Endothelial cell of umbilical vein (primary cell): ENCODE measurements at regions not wholly inside any gene's neighbourhood (a gene's known extent, or its start where the extent isn't known, plus 50 kb on each side); places are given as distances from the start of the nearest gene placed in this dataset.

Source experiments
- BruUV-seq: library from RNA; stranded (reverse); fragments of 400-500 nt; replicated peaks from 2 replicates; lab custom pipeline; 2021; lab: Mats Ljungman, UMichigan
- CTCF ChIA-PET: fragments of 300-600, 350-600 bp; sonication (Branson Sonifier 250); formaldehyde crosslinking; loops from one replicate; lab custom pipeline; 2021; ENCODE audit warnings: antibody characterized with exemption, inconsistent platforms; lab: Charles Lee
- POLR2A ChIA-PET: fragments of 300-600, 350-600 bp; sonication (Branson Sonifier 250); formaldehyde crosslinking; loops from one replicate; lab custom pipeline; 2021; ENCODE audit warnings: antibody characterized with exemption, inconsistent platforms; lab: Charles Lee
- DNase-seq: peaks from one replicate; pipeline ENCODE4 v3.0.0-alpha.2; 2011; ENCODE audit warnings: low read depth, low spot score
- FAIRE-seq: peaks from 2 replicates; lab custom pipeline; 2011; peaks lifted over from hg19 to GRCh38; lab: Jason Lieb, UNC
- H2AFZ ChIP-seq: 2 replicates; pipeline ENCODE4 v1.6.0; 2012; ENCODE audit warnings: low read depth, low read length, control low read depth, inconsistent platforms
- H3K27ac ChIP-seq: 2 replicates; pipeline ENCODE4 v1.5.1; 2011; ENCODE audit warnings: low read depth, mild to moderate bottlenecking, control low read depth, low read length, moderate library complexity; ENCODE audit not compliant: insufficient read depth
- H3K27me3 ChIP-seq, 2 experiments: 2 replicates each; pipeline versions ENCODE4 v1.6.0 to v1.6.1; 2011; ENCODE audit warnings: low read length in 2 of 2, mixed read lengths in 1 of 2; ENCODE audit not compliant: control insufficient read depth in 2 of 2, insufficient read depth in 2 of 2
- H3K36me3 ChIP-seq, 2 experiments: 2 replicates in 1 of 2; 3 replicates in 1 of 2; pipeline ENCODE4 v1.5.1; 2011; ENCODE audit warnings: low read length in 2 of 2, mild to moderate bottlenecking in 1 of 2, moderate library complexity in 1 of 2; ENCODE audit not compliant: control insufficient read depth in 2 of 2, insufficient read depth in 2 of 2; ENCODE audit errors: extremely low read depth in 1 of 2
- H3K4me1 ChIP-seq: 3 replicates; pipeline ENCODE4 v1.5.1; 2011; ENCODE audit warnings: mild to moderate bottlenecking, low read length; ENCODE audit not compliant: control insufficient read depth, insufficient read depth; ENCODE audit errors: extremely low read depth
- H3K4me2 ChIP-seq: 2 replicates; pipeline ENCODE4 v1.6.1; 2011; ENCODE audit warnings: low read length, control low read depth, mixed read lengths; ENCODE audit not compliant: insufficient read depth
- H3K4me3 ChIP-seq, 3 experiments: fragments of 200-600 bp in 1 of 3; sonication (generic), shearing (Covaris generic) in 1 of 3; replicated peaks in 1 of 3; 2 replicates each; pipeline ENCODE4 v1.5.1; 2011 to 2016; ENCODE audit warnings: control low read depth in 3 of 3, low read length in 3 of 3, mild to moderate bottlenecking in 2 of 3, inconsistent platforms in 1 of 3, low read depth in 1 of 3, moderate library complexity in 1 of 3; ENCODE audit not compliant: insufficient read depth in 1 of 3
- H3K79me2 ChIP-seq: 2 replicates; pipeline ENCODE4 v1.6.0; 2012; ENCODE audit warnings: low read length, inconsistent platforms; ENCODE audit not compliant: control insufficient read depth, insufficient read depth
- H3K9ac ChIP-seq: replicated peaks from 2 replicates; pipeline ENCODE3; 2011; ENCODE audit warnings: low read length, control low read depth; ENCODE audit not compliant: insufficient read depth; ENCODE audit errors: extremely low read depth
- H3K9me1 ChIP-seq: replicated peaks from 3 replicates; pipeline ENCODE4 v1.6.0; 2011; ENCODE audit warnings: mild to moderate bottlenecking, low read length; ENCODE audit not compliant: control insufficient read depth, insufficient read depth; ENCODE audit errors: extremely low read depth
- H3K9me3 ChIP-seq: replicated peaks from 2 replicates; pipeline ENCODE4 v1.5.1; 2012; ENCODE audit warnings: low read length, inconsistent platforms; ENCODE audit not compliant: control insufficient read depth, insufficient read depth
- H4K20me1 ChIP-seq: replicated peaks from 2 replicates; pipeline ENCODE3; 2011; ENCODE audit warnings: mild to moderate bottlenecking, low read length; ENCODE audit not compliant: control insufficient read depth, insufficient read depth; ENCODE audit errors: extremely low read depth
- CTCF ChIP-seq, 2 donors: IDR thresholded peaks; 1 replicate in 1 of 2; 2 replicates in 1 of 2; pipeline ENCODE4 v1.5.1; 2011; ENCODE audit warnings: low read length in 2 of 2, mild to moderate bottlenecking in 2 of 2, moderate library complexity in 2 of 2, control low read depth in 1 of 2, inconsistent platforms in 1 of 2, low read depth in 1 of 2; ENCODE audit not compliant: insufficient read depth in 1 of 2; ENCODE audit errors: extremely low read depth in 1 of 2
- EZH2 ChIP-seq: IDR thresholded peaks from 2 replicates; pipeline ENCODE4 v1.6.1; 2012; ENCODE audit warnings: borderline replicate concordance, low read depth, mild to moderate bottlenecking, moderate library complexity, low read length, inconsistent platforms; ENCODE audit not compliant: severe bottlenecking
- FOS ChIP-seq: IDR thresholded peaks from 2 replicates; pipeline ENCODE4 v1.6.1; 2011; ENCODE audit warnings: mild to moderate bottlenecking, low read length, moderate library complexity, borderline replicate concordance; ENCODE audit not compliant: insufficient read depth
- JUN ChIP-seq: IDR thresholded peaks from 2 replicates; pipeline ENCODE4 v1.6.1; 2011; ENCODE audit warnings: borderline replicate concordance, low read depth; ENCODE audit not compliant: insufficient read length, insufficient read depth
- MYC ChIP-seq: IDR thresholded peaks from one replicate; pipeline ENCODE4 v1.6.1; 2011; ENCODE audit warnings: mild to moderate bottlenecking, low read depth, low read length
- POLR2A ChIP-seq: IDR thresholded peaks from 2 replicates; pipeline ENCODE4 v1.6.1; 2012; ENCODE audit warnings: low read depth, mild to moderate bottlenecking, control low read depth, low read length
- POLR2AphosphoS5 ChIP-seq: IDR thresholded peaks from 2 replicates; pipeline ENCODE4 v1.6.1; 2012; ENCODE audit warnings: low read depth, mild to moderate bottlenecking, control low read depth, low read length, moderate library complexity; ENCODE audit not compliant: insufficient read depth
- dilution Hi-C: fragments of 300-500 bp; cut with MboI; formaldehyde crosslinking; loops from one replicate; pipeline ENCODE4 v1.15.0; 2019; ENCODE audit warnings: low sequenced_read_pairs; ENCODE audit not compliant: extremely low pct_ligation_motif_present
- intact Hi-C: fragments of 100-400 bp; cut with micrococcal nuclease; formaldehyde crosslinking; loops from one replicate; pipeline ENCODE4 v1.10.0; 2022
- TF ChIP-seq, protein P1 (sequence below): IDR thresholded peaks from 2 replicates; pipeline ENCODE4 v1.6.1; 2011; ENCODE audit not compliant: insufficient read depth, insufficient read length

GRCh38 chr14:53478174-53478573 is 325.1 kb upstream of the DDHD1 start:
- BruUV-seq: no TSS peak
- no peaks in the 10 kb centered on the region for H3K9me3 ChIP-seq
- H3K4me3 ChIP-seq: no peak overlapping the region
- H2AFZ ChIP-seq: no peak overlapping the region
- CTCF ChIA-PET: no interaction called here
- no peaks in the 10 kb centered on the region for H3K36me3 ChIP-seq
- DNase-seq (no peak), FAIRE-seq (no peak)
- intact Hi-C loops: no loop called here
- TF ChIP-seq, protein P1, sequence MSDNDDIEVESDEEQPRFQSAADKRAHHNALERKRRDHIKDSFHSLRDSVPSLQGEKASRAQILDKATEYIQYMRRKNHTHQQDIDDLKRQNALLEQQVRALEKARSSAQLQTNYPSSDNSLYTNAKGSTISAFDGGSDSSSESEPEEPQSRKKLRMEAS: no peak
- no peak for TF ChIP-seq EZH2
- no peak for TF ChIP-seq CTCF (IDR thresholded peaks at IDR 0.05; ENCODE audit: extremely low read depth in 1 of 2, insufficient read depth in 1 of 2, low read depth in 1 of 2, low read length in 2 of 2)
- TF ChIP-seq POLR2AphosphoS5: no peak
- no peak for TF ChIP-seq MYC
- no peak for TF ChIP-seq POLR2A
- TF ChIP-seq JUN: no peak
- no peak for TF ChIP-seq FOS
- H3K4me1 ChIP-seq: no peaks in the 10 kb centered on the region
- POLR2A ChIA-PET: no interaction called here
- no peaks in the 10 kb centered on the region for H3K27me3 ChIP-seq
- no peak overlapping the region for H3K4me2 ChIP-seq
- H3K79me2 ChIP-seq: no peaks in the 10 kb centered on the region
- no peaks in the 10 kb centered on the region for H4K20me1 ChIP-seq
- no peak overlapping the region for H3K9ac ChIP-seq
- H3K9me1 ChIP-seq: no peaks in the 10 kb centered on the region
- dilution Hi-C loops: no loop called here
- H3K27ac ChIP-seq: no peak overlapping the region
